ENCODE measurements at regions not wholly inside any gene's neighbourhood (a gene's known extent, or its start where the extent isn't known, plus 50 kb on each side); places are given as distances from the start of the nearest gene placed in this dataset.
"Not testable (repeated sequence)": the region's sequence is repeated elsewhere in the genome, so short reads cannot be mapped to it uniquely, and the experiment has no call there.

DNA sequence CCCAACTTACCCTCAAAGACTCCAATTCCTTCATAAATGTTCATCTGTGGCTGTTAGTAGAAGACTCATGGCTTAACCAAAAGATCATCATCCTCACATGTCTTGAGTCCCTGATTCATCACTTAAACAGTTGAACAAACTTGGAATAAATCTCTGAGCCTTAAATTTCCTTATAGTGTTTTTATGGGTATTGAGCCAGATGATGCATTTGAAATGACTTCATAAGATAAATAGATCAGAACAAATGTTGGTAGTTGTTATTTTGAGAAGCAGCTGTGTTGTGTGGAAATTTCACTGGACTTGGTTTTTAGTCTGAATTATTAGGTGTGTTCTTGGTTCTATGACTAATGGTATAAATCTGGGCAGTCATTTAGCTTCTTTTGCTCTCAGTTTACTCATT lies 236.2 kb downstream of the NNT start:
- TF ChIP-seq, protein P1, sequence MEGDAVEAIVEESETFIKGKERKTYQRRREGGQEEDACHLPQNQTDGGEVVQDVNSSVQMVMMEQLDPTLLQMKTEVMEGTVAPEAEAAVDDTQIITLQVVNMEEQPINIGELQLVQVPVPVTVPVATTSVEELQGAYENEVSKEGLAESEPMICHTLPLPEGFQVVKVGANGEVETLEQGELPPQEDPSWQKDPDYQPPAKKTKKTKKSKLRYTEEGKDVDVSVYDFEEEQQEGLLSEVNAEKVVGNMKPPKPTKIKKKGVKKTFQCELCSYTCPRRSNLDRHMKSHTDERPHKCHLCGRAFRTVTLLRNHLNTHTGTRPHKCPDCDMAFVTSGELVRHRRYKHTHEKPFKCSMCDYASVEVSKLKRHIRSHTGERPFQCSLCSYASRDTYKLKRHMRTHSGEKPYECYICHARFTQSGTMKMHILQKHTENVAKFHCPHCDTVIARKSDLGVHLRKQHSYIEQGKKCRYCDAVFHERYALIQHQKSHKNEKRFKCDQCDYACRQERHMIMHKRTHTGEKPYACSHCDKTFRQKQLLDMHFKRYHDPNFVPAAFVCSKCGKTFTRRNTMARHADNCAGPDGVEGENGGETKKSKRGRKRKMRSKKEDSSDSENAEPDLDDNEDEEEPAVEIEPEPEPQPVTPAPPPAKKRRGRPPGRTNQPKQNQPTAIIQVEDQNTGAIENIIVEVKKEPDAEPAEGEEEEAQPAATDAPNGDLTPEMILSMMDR (IDR thresholded peaks at IDR 0.05): no peak
- no peak for TF ChIP-seq POLR2A (IDR thresholded peaks at IDR 0.05)
- TF ChIP-seq POLR2AphosphoS5 (IDR thresholded peaks at IDR 0.05): no peak
- DNase-seq (ENCODE audit: low spot score): no peak

DNA sequence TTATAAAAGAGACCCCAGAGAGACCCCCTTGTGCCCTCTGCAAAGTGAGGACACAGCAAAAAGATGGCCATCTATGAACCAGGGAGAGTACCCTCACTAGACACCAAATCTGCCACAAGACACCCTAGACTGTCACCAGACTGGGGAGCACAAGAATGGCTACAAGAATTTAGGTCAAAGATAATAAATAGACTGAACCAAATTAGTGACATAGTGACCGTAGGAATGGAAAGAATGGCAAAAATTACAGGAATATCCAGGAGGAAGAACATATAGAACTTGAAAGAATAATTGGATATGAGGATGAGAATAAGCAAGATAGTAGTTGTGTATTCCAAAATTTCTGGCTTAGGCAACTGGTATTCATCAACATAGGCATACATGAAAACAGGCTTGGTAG lies 235.0 kb downstream of the NNT start:
- no peak for DNase-seq (ENCODE audit: low spot score)
- Histone ChIP-seq H3K27me3 (replicated peaks; ENCODE audit: insufficient read depth) (no peaks in the 10 kb centered on the region), H3K4me1 (replicated peaks) (no peaks in the 10 kb centered on the region), H3K9me3 (no peaks in the 10 kb centered on the region), H3K4me3 (no peak overlapping the region), H3K36me3 (no peaks in the 10 kb centered on the region), H3K27ac (no peak overlapping the region)
- 92% methylated on average over 1 of the region's 1 CpG for WGBS
- no peak for TF ChIP-seq POLR2A (IDR thresholded peaks at IDR 0.05)
- no peak for TF ChIP-seq POLR2AphosphoS5 (IDR thresholded peaks at IDR 0.05)
- TF ChIP-seq, protein P1 (IDR thresholded peaks at IDR 0.05): no peak
- intact Hi-C loops (cut with DNase I): no loop called here

More for the DNA sequence above, 236.2 kb downstream of the NNT start:
- Histone ChIP-seq H3K27me3 (replicated peaks; ENCODE audit: insufficient read depth) (no peaks in the 10 kb centered on the region), H3K36me3 (no peaks in the 10 kb centered on the region), H3K4me3 (no peak overlapping the region), H3K27ac (no peak overlapping the region), H3K9me3 (no peaks in the 10 kb centered on the region), H3K4me1 (replicated peaks) (no peaks in the 10 kb centered on the region)
- intact Hi-C loops (cut with DNase I): no loop called here

DNA sequence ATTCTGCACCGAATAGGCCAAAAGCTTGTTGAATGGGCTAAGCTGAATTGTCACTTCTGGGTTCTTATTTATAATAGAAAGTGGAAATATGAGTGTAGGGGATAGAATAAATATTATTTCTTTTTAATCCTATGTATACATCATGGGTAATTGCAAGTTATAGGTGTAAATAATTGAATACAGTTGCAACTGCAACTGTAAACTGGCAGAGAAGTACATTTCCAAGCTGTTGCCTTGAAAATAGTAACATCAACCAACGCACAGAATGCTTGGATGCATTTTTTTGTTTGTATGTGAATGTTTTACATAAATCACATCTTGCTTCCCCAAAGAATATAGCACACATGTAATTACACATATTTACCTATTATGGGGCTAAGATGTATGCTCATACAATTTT lies 234.1 kb downstream of the NNT start:
- no peak for DNase-seq (ENCODE audit: low spot score)
- Histone ChIP-seq H3K9me3 (no peaks in the 10 kb centered on the region), H3K4me1 (replicated peaks) (no peaks in the 10 kb centered on the region), H3K27ac (no peak overlapping the region), H3K27me3 (replicated peaks; ENCODE audit: insufficient read depth) (no peaks in the 10 kb centered on the region), H3K36me3 (no peaks in the 10 kb centered on the region), H3K4me3 (no peak overlapping the region)
- intact Hi-C loops (cut with DNase I): no loop called here
- WGBS: 70% methylated on average over 2 of the region's 2 CpGs
- no peak for TF ChIP-seq POLR2A (IDR thresholded peaks at IDR 0.05)
- TF ChIP-seq POLR2AphosphoS5 (IDR thresholded peaks at IDR 0.05): no peak
- TF ChIP-seq, protein P1 (IDR thresholded peaks at IDR 0.05): no peak

DNA sequence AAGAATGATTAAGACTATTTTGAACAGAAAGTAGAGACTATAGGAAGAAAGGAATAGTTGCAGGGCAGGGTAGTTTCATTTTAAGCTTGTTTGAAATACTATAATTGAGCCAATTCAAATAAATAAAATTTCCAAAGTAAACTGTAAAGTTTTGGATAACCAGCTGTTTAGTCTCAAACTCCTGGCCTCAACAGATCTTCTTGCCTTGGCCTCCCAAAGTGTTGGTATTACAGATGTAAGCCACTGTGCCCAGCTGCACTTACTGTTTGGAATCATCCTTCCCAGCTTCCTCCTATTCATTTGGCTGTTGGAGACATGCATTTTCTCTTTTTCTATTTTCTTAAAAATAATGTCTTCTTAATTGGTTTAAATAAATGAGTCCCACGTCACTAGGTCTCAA lies 231.0 kb downstream of the NNT start:
- Histone ChIP-seq H3K4me1 (replicated peaks) (no peaks in the 10 kb centered on the region), H3K27ac (no peak overlapping the region), H3K4me3 (no peak overlapping the region), H3K9me3 (no peaks in the 10 kb centered on the region), H3K36me3 (no peaks in the 10 kb centered on the region), H3K27me3 (replicated peaks; ENCODE audit: insufficient read depth) (no peaks in the 10 kb centered on the region)
- TF ChIP-seq POLR2A (IDR thresholded peaks at IDR 0.05) (no peak), POLR2AphosphoS5 (IDR thresholded peaks at IDR 0.05) (no peak)
- TF ChIP-seq, protein P1 (IDR thresholded peaks at IDR 0.05): no peak
- intact Hi-C loops (cut with DNase I): no loop called here
- no peak for DNase-seq (ENCODE audit: low spot score)
- 71% methylated on average over 1 of the region's 1 CpG for WGBS

DNA sequence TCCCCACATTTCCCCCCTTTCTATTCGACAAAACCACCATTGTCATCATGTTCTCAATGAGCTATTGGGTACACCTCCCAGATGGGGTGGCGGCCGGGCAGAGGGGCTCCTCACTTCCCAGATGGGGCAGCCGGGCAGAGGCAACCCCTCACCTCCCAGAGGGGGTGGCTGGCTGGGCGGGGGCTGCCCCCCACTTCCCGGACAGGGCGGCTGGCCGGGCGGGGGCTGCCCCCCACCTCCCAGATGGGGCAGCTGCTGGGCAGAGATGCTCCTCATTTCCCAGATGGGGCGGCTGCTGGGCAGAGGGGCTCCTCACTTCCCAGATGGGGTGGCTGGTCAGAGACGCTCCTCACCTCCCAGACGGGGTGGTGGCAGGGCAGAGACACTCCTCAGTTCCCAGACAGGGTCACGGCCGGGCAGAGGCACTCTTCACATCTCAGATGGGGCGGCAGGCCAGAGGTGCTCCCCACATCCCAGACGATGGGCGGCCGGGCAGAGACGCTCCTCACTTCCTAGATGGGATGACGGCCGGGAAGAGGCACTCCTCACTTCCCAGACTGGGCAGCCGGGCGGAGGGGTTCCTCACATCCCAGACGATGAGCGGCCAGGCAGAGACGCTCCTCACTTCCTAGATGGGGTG lies 221.5 kb downstream of the NNT start:
- not testable (repeated sequence) for DNase-seq (ENCODE audit: low spot score); H3K4me3 ChIP-seq
- 96% methylated on average over 13 of the region's 26 CpGs for WGBS

DNA sequence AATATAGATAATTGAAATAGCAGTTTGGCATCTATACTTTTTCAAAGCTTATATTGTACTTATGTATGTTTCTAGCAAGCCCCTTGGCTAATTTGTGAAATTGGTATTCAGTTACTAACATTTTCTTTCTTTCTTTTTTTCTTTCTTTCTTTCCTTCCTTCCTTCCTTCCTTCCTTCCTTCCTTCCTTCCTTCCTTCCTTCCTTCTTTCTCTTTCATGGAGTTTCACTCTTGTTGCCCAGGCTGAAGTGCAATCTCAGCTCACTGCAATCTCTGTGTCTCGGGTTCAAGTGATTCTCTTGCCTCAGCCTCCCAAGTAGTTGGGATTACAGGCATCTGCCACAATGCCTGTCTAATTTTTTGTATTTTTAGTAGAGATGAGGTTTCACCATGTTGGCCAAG lies 215.4 kb downstream of the NNT start:
- H3K4me1 ChIP-seq (replicated peaks); H3K27ac ChIP-seq; intact Hi-C loops (cut with DNase I); H3K4me3 ChIP-seq; H3K9me3 ChIP-seq; DNase-seq (ENCODE audit: low spot score); H3K27me3 ChIP-seq (replicated peaks; ENCODE audit: insufficient read depth); H3K36me3 ChIP-seq: not testable (repeated sequence)
- WGBS: 71% methylated on average over 1 of the region's 1 CpG

More for the DNA sequence above, 221.5 kb downstream of the NNT start:
- H3K27me3 ChIP-seq (replicated peaks; ENCODE audit: insufficient read depth); H3K9me3 ChIP-seq; H3K36me3 ChIP-seq; intact Hi-C loops (cut with DNase I); H3K27ac ChIP-seq; H3K4me1 ChIP-seq (replicated peaks): not testable (repeated sequence)
